Osteoblast (primary cell): ENCODE measurements at regions not wholly inside any gene's neighbourhood (a gene's known extent, or its start where the extent isn't known, plus 50 kb on each side); places are given as distances from the start of the nearest gene placed in this dataset.

Experiments used
- DNase-seq: peaks from one replicate; pipeline ENCODE4 v3.0.0; 2011; ENCODE audit warnings: low spot score, mixed read lengths; ENCODE audit not compliant: insufficient read length; ENCODE audit errors: missing footprints
- H2AFZ ChIP-seq: 2 replicates; pipeline ENCODE4 v1.6.0; 2011; ENCODE audit warnings: mild to moderate bottlenecking, low read length
- H3K27ac ChIP-seq: 2 replicates; pipeline ENCODE4 v1.5.1; 2011; ENCODE audit warnings: mild to moderate bottlenecking, low read depth, low read length, moderate library complexity
- H3K27me3 ChIP-seq: 2 replicates; pipeline ENCODE4 v1.6.0; 2012; ENCODE audit warnings: mild to moderate bottlenecking, control low read depth, inconsistent platforms, low read length, moderate library complexity; ENCODE audit not compliant: insufficient read depth
- H3K36me3 ChIP-seq: 2 replicates; pipeline ENCODE4 v1.5.1; 2011; ENCODE audit warnings: mild to moderate bottlenecking, low read length, control low read depth, moderate library complexity; ENCODE audit not compliant: insufficient read depth
- H3K4me1 ChIP-seq: 2 replicates; pipeline ENCODE4 v1.5.1; 2011; ENCODE audit warnings: mild to moderate bottlenecking, low read length, control low read depth, moderate library complexity; ENCODE audit not compliant: insufficient read depth
- H3K4me2 ChIP-seq: 2 replicates; pipeline ENCODE4 v1.6.0; 2011; ENCODE audit warnings: mild to moderate bottlenecking, low read length; ENCODE audit not compliant: insufficient read depth
- H3K4me3 ChIP-seq: fragments of 200-600 bp; sonication (generic); 3 replicates; pipeline ENCODE4 v1.5.1; 2012; ENCODE audit warnings: mild to moderate bottlenecking, low read length, inconsistent platforms; ENCODE audit not compliant: insufficient read depth
- H3K79me2 ChIP-seq: 2 replicates; pipeline ENCODE4 v1.6.0; 2012; ENCODE audit warnings: mild to moderate bottlenecking, low read length, control low read depth, inconsistent platforms; ENCODE audit not compliant: insufficient read depth
- H3K9me3 ChIP-seq: 2 replicates; pipeline ENCODE4 v1.5.1; 2011; ENCODE audit warnings: low read depth, low read length, control low read depth
- H4K20me1 ChIP-seq: 2 replicates; pipeline ENCODE4 v1.6.0; 2012; ENCODE audit warnings: mild to moderate bottlenecking, low read length, control low read depth; ENCODE audit not compliant: insufficient read depth
- CTCF ChIP-seq: IDR thresholded peaks from 2 replicates; pipeline ENCODE4 v1.5.1; 2011; ENCODE audit warnings: mild to moderate bottlenecking, low read depth, low read length, moderate library complexity; ENCODE audit errors: extremely low read depth

DNA sequence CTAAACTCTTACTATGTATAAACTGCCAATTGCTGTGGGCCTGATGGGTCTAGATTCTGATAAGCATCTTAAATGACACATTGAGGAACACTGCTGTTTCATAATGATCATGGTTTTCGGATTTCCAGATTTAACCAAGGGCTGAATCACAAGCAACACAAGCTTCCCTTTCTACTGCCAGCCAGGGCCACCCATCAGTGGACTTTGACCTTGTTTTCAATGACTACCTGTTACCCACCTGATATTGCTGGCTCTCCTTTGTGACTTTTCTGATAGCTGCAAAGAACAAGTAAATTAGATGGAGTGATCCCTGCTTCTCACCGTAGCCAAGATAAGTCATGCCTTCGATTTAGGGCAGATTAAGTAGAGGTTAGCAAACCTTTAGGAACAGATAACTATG, 259.0 kb downstream of the PAX3 start:
- Histone ChIP-seq H3K4me2 (no peak overlapping the region), H4K20me1 (no peaks in the 10 kb centered on the region), H3K36me3 (no peaks in the 10 kb centered on the region), H3K4me1 (no peaks in the 10 kb centered on the region), H3K79me2 (no peaks in the 10 kb centered on the region), H3K27ac (no peak overlapping the region), H3K9me3 (no peaks in the 10 kb centered on the region), H3K27me3 (no peaks in the 10 kb centered on the region), H2AFZ (no peak overlapping the region), H3K4me3 (no peak overlapping the region)
- no peak for DNase-seq
- TF ChIP-seq CTCF: no peak

GRCh38 chr2:222038067-222038802, 260.6 kb downstream of the PAX3 start:
- no peak for DNase-seq
- TF ChIP-seq CTCF: peak; percentile 44

DNA sequence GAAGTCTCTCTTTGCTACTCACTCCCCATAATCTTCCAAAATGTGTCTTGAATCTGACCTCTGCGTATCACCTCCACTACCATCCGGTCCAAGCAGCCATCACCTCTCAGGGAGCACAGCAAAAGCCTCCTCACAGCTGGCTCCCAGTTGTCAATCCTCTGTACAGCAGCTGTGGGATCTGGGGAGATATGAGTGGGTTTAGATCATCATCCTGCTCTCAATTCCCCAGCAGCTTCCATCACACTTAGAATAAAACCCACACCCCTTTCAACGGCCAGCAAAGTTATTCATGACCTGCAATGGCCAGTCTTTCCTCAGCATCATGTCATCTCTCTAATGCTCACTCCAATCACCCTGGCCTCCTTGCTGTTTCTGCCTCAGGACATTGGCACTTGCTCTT, 261.6 kb downstream of the PAX3 start:
- no peak overlapping the region for H3K4me2 ChIP-seq

More at GRCh38 chr2:222038067-222038802, 260.6 kb downstream of the PAX3 start:
- Histone ChIP-seq H3K27ac (no peak overlapping the region), H3K9me3 (no peaks in the 10 kb centered on the region), H3K4me2 (no peak overlapping the region), H3K4me1 (no peaks in the 10 kb centered on the region), H3K36me3 (no peaks in the 10 kb centered on the region), H3K27me3 (no peaks in the 10 kb centered on the region), H3K79me2 (no peaks in the 10 kb centered on the region), H4K20me1 (no peaks in the 10 kb centered on the region), H2AFZ (no peak overlapping the region), H3K4me3 (no peak overlapping the region)

More for the DNA sequence above, 261.6 kb downstream of the PAX3 start:
- Histone ChIP-seq H4K20me1 (no peaks in the 10 kb centered on the region), H3K36me3 (no peaks in the 10 kb centered on the region), H3K9me3 (no peaks in the 10 kb centered on the region), H3K27me3 (no peaks in the 10 kb centered on the region), H3K27ac (no peak overlapping the region), H3K4me1 (no peaks in the 10 kb centered on the region), H3K4me3 (no peak overlapping the region), H2AFZ (no peak overlapping the region), H3K79me2 (no peaks in the 10 kb centered on the region)
- no peak for TF ChIP-seq CTCF
- no peak for DNase-seq
